ENCODE measurements at regions not wholly inside any gene's neighbourhood (a gene's known extent, or its start where the extent isn't known, plus 50 kb on each side); places are given as distances from the start of the nearest gene placed in this dataset.

DNA sequence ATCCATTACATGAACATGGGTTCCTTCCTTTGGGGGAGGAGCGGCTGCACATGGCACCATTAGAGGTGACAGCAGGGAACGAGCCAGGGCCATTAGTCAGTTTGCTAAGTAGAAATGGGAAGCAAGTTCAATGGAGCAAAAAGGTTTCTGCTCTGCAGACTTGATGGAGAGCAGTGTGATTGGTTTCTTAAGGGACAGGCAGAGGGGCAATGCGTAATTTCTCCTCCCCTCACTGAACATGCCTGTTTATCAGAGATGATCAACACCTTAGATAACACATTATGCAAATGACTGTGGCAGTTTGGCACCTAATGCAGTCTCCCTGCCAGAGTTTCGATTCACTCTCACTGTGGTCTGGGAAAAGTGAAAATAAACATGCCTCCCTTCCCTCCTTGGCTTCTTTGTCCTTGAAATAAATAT lies 414.5 kb downstream of the STK39 start:
- Histone ChIP-seq H3K4me1 (no peaks in the 10 kb centered on the region), H3K27me3 (no peaks in the 10 kb centered on the region), H3K9me3 (no peaks in the 10 kb centered on the region), H3K27ac (replicated peaks in 1 of 4) (no peak overlapping the region), H3K36me3 (no peaks in the 10 kb centered on the region), H3K4me3 (no peak overlapping the region)
- intact Hi-C loops (cut with DNase I), result no loop called here
- WGBS, result 53% methylated on average over 4 of the region's 4 CpGs
- TF ChIP-seq EP300 (IDR thresholded peaks at IDR 0.05) (no peak), POLR2A (IDR thresholded peaks at IDR 0.05; ENCODE audit: low read depth) (no peak), POLR2AphosphoS5 (IDR thresholded peaks at IDR 0.05) (no peak)
- TF ChIP-seq, protein P1, sequence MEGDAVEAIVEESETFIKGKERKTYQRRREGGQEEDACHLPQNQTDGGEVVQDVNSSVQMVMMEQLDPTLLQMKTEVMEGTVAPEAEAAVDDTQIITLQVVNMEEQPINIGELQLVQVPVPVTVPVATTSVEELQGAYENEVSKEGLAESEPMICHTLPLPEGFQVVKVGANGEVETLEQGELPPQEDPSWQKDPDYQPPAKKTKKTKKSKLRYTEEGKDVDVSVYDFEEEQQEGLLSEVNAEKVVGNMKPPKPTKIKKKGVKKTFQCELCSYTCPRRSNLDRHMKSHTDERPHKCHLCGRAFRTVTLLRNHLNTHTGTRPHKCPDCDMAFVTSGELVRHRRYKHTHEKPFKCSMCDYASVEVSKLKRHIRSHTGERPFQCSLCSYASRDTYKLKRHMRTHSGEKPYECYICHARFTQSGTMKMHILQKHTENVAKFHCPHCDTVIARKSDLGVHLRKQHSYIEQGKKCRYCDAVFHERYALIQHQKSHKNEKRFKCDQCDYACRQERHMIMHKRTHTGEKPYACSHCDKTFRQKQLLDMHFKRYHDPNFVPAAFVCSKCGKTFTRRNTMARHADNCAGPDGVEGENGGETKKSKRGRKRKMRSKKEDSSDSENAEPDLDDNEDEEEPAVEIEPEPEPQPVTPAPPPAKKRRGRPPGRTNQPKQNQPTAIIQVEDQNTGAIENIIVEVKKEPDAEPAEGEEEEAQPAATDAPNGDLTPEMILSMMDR (IDR thresholded peaks at IDR 0.05), result no peak
- no peak for DNase-seq (ENCODE audit: extremely low spot score)

- TF ChIP-seq POLR2A (IDR thresholded peaks at IDR 0.05; ENCODE audit: low read depth), result no peak
- TF ChIP-seq EP300 (IDR thresholded peaks at IDR 0.05), result no peak
- no peak for TF ChIP-seq POLR2AphosphoS5 (IDR thresholded peaks at IDR 0.05)
- TF ChIP-seq, protein P1 (IDR thresholded peaks at IDR 0.05), result no peak
- Histone ChIP-seq H3K27me3 (no peaks in the 10 kb centered on the region), H3K9me3 (no peaks in the 10 kb centered on the region), H3K4me3 (no peak overlapping the region), H3K36me3 (no peaks in the 10 kb centered on the region), H3K4me1 (no peaks in the 10 kb centered on the region), H3K27ac (replicated peaks in 1 of 4) (no peak overlapping the region)
- DNase-seq (ENCODE audit: extremely low spot score), result no peak
- WGBS, result 86% methylated on average over 10 of the region's 10 CpGs
- intact Hi-C loops (cut with DNase I), result no loop called here
Observed at GRCh38 chr2:167827352-167828097, 419.9 kb downstream of the STK39 start.

DNA sequence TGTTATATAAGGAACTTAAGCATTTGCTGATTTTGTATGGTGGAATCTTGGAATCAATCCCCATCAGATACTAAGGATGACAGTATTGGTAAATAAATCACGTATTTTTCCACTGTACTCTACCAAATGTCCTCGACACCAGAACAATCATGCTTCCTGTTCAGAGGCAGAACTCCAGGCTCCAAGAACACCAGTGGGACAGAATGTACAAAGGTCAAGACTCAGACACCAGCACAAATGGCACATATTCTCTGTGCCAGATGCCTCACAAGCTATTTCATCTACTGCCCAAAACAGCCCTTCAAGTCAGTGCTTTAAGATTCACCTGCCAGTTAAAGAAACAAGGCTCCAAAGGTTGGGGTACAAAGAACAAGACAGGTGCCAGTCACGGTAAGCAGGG lies 420.5 kb downstream of the STK39 start:
- intact Hi-C loops (cut with DNase I), result no loop called here
- TF ChIP-seq, protein P1 (IDR thresholded peaks at IDR 0.05), result no peak
- TF ChIP-seq EP300 (IDR thresholded peaks at IDR 0.05), result no peak
- TF ChIP-seq POLR2A (IDR thresholded peaks at IDR 0.05; ENCODE audit: low read depth), result no peak
- TF ChIP-seq POLR2AphosphoS5 (IDR thresholded peaks at IDR 0.05), result no peak

GRCh38 chr2:167825664-167826063 lies 421.7 kb downstream of the STK39 start:
- Histone ChIP-seq H3K27ac (replicated peaks in 1 of 4) (no peak overlapping the region), H3K9me3 (no peaks in the 10 kb centered on the region), H3K4me1 (no peaks in the 10 kb centered on the region), H3K27me3 (no peaks in the 10 kb centered on the region), H3K4me3 (no peak overlapping the region), H3K36me3 (no peaks in the 10 kb centered on the region)
- DNase-seq (ENCODE audit: extremely low spot score), result no peak
- WGBS, result 84% methylated on average over 1 of the region's 1 CpG
- intact Hi-C loops (cut with DNase I), result no loop called here
- TF ChIP-seq EP300 (IDR thresholded peaks at IDR 0.05) (no peak), POLR2AphosphoS5 (IDR thresholded peaks at IDR 0.05) (no peak), POLR2A (IDR thresholded peaks at IDR 0.05; ENCODE audit: low read depth) (no peak)
- TF ChIP-seq, protein P1 (IDR thresholded peaks at IDR 0.05), result no peak

More for the DNA sequence above, 420.5 kb downstream of the STK39 start:
- WGBS, result 67% methylated on average over 3 of the region's 3 CpGs
- Histone ChIP-seq H3K36me3 (no peaks in the 10 kb centered on the region), H3K4me3 (no peak overlapping the region), H3K4me1 (no peaks in the 10 kb centered on the region), H3K27ac (replicated peaks in 1 of 4) (no peak overlapping the region), H3K27me3 (no peaks in the 10 kb centered on the region), H3K9me3 (no peaks in the 10 kb centered on the region)
- no peak for DNase-seq (ENCODE audit: extremely low spot score)

Data from esophagus muscularis mucosa (tissue), 4 donors.